Nephron progenitor cell (in vitro differentiated cells): ENCODE measurements at regions not wholly inside any gene's neighbourhood (a gene's known extent, or its start where the extent isn't known, plus 50 kb on each side); places are given as distances from the start of the nearest gene placed in this dataset.

Experiments used
- DNase-seq: peaks from one replicate; pipeline ENCODE4 v3.0.0; 2021
- H3K27ac Mint-ChIP-seq: 2 replicates; pipeline ENCODE4 v1.8.0; 2021; ENCODE audit warnings: mild to moderate bottlenecking, moderate library complexity, mixed read lengths
- H3K27me3 Mint-ChIP-seq: 2 replicates; pipeline ENCODE4 v1.8.0; 2021; ENCODE audit warnings: mild to moderate bottlenecking, low read depth, mixed read lengths; ENCODE audit not compliant: poor library complexity
- H3K36me3 Mint-ChIP-seq: 2 replicates; pipeline ENCODE4 v1.8.0; 2021; ENCODE audit warnings: low read depth, mixed read lengths
- H3K4me1 Mint-ChIP-seq: 2 replicates; pipeline ENCODE4 v1.8.0; 2021; ENCODE audit warnings: mixed read lengths
- H3K4me3 Mint-ChIP-seq: 2 replicates; pipeline ENCODE4 v1.8.0; 2021; ENCODE audit warnings: mild to moderate bottlenecking, moderate library complexity, mixed read lengths
- H3K9me3 Mint-ChIP-seq: 2 replicates; pipeline ENCODE4 v1.8.0; 2021; ENCODE audit warnings: mild to moderate bottlenecking, moderate library complexity, mixed read lengths
- TF ChIP-seq, protein P1 (sequence below): fragments of 200-600 bp; sonication (generic); IDR thresholded peaks from 2 replicates; pipeline ENCODE4 v1.5.0; 2021; ENCODE audit warnings: antibody characterized with exemption

DNA sequence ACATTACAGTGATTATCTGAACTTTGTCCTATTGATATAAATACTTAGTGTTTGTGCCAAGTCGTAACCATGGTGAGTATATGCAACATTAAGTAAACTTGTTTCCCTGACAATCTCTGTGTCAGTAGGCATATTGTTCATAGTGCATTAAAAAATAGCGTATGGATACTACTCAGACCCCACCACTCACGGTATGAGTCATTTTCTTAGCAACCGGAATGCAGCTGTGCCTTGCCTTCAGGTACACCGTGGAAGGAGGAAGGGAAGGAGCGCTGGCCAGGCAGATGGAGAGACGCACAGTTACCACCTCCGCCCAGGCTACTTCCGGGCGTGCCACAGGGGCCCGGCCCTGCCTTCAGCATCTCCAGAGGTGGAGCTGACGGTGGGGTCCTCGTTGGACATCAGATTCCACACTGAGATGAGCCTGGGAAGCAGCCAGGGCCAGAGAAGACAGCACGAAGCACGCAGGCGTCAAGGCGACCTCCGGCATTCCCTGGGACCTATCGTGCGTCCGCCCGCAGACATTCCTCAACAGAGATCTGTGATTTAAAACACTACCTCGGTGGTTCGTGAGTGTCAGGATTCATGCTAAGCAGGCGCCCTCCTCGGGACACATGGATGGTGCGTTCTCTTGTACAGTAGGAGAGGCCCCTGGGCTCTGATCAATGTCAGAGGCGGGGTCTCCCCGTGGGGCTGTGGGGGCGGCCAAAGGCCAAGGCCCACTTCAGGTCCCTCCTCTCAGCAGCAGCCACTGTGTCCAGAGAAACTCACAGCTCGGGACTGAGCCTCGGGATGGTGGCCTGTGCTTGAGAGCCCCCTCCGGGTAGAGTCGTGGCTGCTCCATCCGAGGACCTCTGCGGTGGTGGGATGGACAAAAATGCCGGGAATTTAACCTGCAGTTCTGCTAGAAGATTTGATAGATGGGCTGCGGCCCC, 82.2 kb upstream of the HDAC4 start:
- H3K4me3 Mint-ChIP-seq, result no peak overlapping the region
- H3K27me3 Mint-ChIP-seq, result peaks cover 14% of the 10 kb centered on the region
- TF ChIP-seq, protein P1, sequence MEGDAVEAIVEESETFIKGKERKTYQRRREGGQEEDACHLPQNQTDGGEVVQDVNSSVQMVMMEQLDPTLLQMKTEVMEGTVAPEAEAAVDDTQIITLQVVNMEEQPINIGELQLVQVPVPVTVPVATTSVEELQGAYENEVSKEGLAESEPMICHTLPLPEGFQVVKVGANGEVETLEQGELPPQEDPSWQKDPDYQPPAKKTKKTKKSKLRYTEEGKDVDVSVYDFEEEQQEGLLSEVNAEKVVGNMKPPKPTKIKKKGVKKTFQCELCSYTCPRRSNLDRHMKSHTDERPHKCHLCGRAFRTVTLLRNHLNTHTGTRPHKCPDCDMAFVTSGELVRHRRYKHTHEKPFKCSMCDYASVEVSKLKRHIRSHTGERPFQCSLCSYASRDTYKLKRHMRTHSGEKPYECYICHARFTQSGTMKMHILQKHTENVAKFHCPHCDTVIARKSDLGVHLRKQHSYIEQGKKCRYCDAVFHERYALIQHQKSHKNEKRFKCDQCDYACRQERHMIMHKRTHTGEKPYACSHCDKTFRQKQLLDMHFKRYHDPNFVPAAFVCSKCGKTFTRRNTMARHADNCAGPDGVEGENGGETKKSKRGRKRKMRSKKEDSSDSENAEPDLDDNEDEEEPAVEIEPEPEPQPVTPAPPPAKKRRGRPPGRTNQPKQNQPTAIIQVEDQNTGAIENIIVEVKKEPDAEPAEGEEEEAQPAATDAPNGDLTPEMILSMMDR, result no peak
- H3K9me3 Mint-ChIP-seq, result peaks cover 9% of the 10 kb centered on the region
- H3K36me3 Mint-ChIP-seq, result no peaks in the 10 kb centered on the region
- H3K27ac Mint-ChIP-seq, result no peak overlapping the region
- no peak for DNase-seq
- peaks cover 34% of the 10 kb centered on the region for H3K4me1 Mint-ChIP-seq

DNA sequence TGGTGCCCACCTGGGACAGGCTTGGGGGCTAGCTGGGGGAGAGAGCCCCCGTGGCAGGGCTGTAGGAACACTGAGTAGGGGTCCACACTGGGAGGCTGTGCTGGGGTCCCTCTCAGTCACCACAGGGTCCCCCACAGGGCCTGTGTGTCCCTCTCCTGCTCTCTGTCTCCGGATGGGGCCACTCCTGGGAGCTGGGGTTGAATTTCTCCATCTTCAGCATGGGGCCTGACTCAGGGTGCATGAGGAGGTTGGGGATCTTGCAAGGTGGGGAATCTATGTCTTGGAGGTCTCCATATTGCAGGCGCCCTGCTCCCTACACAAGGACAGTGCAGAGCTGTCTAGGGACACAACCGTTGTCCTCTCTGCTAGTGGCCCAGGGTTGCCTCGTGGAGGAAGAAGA, 78.7 kb upstream of the HDAC4 start:
- TF ChIP-seq, protein P1, result no peak
- Mint-ChIP-seq H3K36me3 (no peaks in the 10 kb centered on the region), H3K4me1 (peaks cover 25% of the 10 kb centered on the region)

DNA sequence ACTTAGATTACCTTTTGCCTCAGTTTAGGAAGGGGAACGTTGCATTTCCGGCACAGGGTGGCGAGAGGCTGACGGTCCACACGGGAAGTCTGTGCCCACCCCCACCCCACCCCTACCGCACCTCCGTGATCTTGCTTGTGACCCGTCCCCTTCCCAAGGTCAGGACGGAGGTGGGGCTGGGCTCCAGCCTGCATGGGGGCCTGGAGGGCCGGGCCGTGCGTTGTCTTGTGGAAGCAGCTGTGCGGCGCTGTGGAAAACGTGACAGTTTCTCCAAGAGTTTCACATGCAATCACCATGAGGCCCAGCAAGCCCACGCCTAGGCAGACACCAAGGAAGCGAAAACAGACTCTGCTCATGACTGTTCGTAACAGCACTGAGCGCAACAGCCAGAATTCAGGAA, 76.8 kb upstream of the HDAC4 start:
- DNase-seq, result no peak
- TF ChIP-seq, protein P1, result no peak
- Mint-ChIP-seq H3K4me1 (peaks cover 7% of the 10 kb centered on the region), H3K4me3 (no peak overlapping the region), H3K36me3 (no peaks in the 10 kb centered on the region), H3K27ac (no peak overlapping the region), H3K27me3 (peaks cover 27% of the 10 kb centered on the region), H3K9me3 (peaks cover 9% of the 10 kb centered on the region)

More for the DNA sequence above, 78.7 kb upstream of the HDAC4 start:
- Mint-ChIP-seq H3K27me3 (peaks cover 21% of the 10 kb centered on the region), H3K4me3 (no peak overlapping the region), H3K27ac (no peak overlapping the region), H3K9me3 (peaks cover 9% of the 10 kb centered on the region)
- DNase-seq, result no peak

DNA sequence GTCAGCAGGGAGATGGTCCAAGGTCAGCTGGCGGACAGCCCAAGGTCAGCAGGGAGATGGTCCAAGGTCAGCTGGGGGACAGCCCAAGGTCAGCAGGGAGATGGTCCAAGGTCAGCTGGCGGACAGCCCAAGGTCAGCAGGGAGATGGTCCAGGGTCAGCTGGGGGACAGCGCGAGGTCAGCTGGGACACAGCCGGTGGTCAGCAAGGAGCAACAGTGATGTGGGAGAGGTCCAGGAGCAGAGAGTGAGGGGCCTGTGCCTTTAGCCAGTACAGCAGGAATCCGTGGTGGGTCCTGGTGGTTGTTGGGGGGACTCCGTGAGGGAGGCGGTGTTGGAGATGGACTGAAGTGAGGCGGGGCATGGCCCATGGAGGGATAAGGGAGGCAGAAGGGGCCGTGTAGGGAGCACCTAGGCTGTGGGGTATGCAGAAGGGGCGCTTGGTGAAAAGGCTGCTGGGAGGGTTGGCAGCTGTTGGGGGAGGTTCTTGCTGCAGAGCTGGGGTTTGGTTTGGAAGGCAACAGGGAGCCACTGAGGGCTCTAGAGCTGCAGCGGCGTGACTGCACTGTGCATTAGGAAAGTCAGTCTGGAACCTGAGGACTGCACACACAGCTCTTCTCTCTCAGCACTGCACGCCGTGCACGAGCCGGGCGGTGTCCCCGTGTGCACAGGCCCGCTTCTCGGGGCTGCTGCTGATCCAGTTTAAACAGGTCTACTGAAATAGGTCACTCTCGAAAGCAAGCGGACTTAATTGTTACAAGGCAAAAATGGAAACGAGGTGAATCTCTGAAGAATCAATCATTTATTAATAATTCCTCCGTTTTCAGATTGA, 76.2 kb upstream of the HDAC4 start:
- H3K27me3 Mint-ChIP-seq, result peaks cover 32% of the 10 kb centered on the region
- no peak overlapping the region for H3K4me3 Mint-ChIP-seq
- DNase-seq, result no peak
- H3K36me3 Mint-ChIP-seq, result no peaks in the 10 kb centered on the region
- peaks cover 4% of the 10 kb centered on the region for H3K4me1 Mint-ChIP-seq
- peaks cover 9% of the 10 kb centered on the region for H3K9me3 Mint-ChIP-seq
- no peak overlapping the region for H3K27ac Mint-ChIP-seq
- TF ChIP-seq, protein P1, result no peak

DNA sequence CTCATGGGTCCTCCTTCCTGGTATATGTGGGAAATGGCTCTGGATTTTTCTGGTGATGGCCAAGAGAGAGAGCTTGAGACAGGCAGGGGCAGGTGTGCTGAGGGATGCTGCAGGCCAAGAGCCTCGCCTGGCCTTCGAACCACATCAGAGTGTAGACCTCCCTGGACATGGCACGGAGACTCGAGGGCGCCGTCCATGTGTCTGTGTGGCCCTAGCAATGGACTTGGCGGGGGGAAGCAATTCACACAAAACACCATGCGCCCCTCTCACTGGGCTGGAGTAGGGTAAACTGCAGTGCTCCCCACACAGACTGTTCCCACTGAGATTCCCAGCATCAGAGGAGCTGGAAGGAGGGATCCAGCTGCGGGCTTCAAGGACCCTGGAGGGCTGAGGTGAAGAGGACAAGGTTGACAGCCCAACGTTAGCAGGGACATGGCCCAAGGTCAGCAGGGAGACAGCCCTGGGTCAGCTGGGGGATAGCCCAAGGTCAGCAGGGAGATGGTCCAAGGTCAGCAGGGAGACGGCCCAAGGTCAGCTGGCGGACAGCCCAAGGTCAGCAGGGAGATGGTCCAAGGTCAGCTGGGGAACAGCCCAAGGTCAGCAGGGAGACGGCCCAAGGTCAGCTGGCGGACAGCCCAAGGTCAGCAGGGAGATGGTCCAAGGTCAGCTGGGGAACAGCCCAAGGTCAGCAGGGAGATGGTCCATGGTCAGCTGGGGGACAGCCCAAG, 75.4 kb upstream of the HDAC4 start:
- H3K4me1 Mint-ChIP-seq, result no peaks in the 10 kb centered on the region
- H3K27ac Mint-ChIP-seq, result no peak overlapping the region
- no peak overlapping the region for H3K4me3 Mint-ChIP-seq
- no peak for DNase-seq
- TF ChIP-seq, protein P1, result no peak
- H3K27me3 Mint-ChIP-seq, result peaks cover 31% of the 10 kb centered on the region
- peaks cover 3% of the 10 kb centered on the region for H3K9me3 Mint-ChIP-seq
- no peaks in the 10 kb centered on the region for H3K36me3 Mint-ChIP-seq
